ENCODE measurements at regions not wholly inside any gene's neighbourhood (a gene's known extent, or its start where the extent isn't known, plus 50 kb on each side); places are given as distances from the start of the nearest gene placed in this dataset.

DNA sequence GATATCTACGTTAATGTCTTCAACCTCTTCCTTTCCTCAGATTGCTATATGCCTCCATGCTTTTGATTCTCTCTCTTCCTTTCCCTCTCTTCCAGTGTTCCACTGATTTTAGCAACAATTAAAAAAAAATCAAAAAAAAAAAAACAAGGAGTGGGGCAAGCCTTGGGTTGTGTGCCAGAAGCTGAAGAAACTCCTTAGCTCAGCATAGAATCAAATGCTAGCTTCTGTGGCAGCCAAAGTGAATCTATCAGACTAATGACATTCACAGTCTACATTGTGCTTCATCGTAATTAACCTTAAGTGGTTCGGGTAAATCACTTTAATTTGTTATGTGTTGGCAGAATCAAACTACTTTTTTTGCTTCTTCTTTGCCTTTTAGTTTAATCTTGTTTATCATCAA is 237.3 kb downstream of the TMEM167A start:
- no peak for DNase-seq

DNA sequence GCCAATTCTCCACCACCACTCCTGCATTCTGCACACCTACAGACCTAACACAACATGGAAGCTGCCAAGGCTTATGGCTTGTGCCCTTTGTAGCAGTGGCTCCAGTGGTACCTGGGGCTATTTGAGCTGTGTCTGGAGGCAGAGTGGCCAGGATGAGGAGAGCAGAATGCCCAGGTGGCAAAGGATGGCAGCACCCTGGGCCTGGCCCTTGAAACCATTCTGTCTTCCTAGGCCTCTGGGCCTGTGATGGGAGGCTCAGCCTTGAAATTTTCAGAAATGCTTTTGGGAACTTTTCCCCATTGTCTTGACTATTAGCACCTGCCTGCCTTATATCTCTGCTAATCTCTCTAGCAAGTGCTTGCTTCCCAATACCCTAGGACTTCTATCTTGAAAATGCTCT is 241.7 kb downstream of the TMEM167A start:
- no peak for DNase-seq

DNA sequence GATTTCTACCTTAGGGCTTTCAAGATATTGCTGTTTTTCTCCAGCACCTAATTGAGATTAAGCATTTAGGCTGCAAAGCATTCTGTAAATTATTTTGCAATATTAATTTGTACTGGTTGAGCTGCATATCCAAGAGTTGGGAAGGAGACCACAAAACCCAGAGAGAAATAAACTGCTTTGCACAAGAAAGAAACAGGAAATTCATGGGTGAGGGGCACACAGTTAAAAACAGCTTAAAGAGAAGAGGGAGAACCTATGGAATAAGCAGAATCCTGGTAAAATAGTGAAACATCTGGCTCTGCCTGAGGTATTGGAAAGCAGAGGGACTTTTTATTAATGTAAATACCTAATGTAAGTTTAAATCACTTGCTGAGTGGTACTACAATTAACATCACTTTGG is 243.0 kb downstream of the TMEM167A start:
- DNase-seq, result no peak

DNA sequence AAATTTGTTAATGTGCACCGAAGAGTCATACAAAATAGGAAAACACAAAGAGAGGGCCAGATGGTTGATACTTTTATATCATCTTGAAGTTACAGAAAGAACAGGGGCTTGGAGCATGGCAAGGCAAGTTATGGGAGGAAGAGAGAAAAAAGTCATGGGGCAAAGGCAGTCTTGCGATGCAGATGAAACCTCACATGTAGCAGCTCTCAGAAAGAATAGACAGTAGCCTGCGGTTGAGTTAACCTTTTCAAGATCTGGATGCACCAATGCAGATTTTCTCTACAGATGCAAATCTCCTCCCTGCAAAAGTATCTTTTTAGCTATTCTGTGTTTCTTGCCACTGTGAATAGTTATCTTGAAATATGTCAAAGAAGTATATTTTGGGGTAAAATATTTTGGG is 243.9 kb downstream of the TMEM167A start:
- DNase-seq, result no peak

DNA sequence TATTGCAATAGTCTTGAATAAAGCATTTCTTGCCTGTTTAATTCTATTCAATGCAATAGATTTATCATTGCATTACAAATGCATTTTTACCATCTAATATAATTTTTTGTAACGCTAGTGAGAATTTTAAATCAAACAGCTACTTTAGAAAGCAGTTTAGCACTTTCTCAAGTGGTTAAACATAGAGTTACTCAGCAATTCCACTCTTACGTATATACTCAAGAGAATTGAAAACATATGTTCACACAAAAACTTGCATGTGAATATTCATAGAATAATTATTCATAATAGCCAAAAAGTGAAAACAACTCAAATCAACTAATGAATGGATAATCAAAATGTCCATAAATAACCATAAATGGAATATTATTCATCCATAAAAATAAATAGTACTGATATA is 244.7 kb downstream of the TMEM167A start:
- no peak for DNase-seq

DNA sequence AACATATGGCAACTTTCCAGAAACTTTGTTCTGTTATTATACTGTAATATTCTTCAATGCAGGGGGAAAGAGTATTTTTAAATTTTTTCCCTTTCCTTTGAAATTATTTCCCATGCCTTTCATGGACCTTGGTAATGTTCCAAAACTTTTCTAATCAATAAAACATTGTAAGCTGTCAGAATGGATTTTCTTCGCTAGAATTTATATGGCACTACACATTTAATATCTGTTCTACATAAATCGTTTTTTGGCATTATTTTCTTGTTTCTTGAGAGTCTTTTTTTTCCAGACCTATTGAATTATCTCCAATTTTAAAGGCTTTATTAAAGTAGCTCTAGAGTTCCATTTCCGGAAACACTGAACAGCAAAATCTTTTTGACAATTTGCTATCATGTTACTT is 249.0 kb downstream of the TMEM167A start:
- DNase-seq, result no peak

DNA sequence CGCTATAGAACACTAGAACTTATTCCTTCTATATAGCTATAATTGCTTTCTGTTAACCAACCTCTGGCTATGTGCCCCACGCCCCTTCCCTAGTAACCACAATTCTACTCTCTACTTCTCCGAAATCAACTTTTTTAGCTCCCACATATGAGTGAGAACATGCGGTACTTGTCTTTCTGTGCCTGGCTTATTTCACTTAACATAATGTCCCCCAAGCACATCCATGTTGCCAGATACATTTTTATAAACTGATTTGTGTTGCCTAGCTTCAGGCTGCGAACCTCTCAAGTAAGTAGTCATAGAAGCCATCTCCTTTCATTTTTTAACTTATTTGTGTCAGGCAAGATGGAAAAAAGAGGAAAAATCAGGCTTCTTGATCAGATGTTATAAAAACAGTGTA is 249.5 kb downstream of the TMEM167A start:
- DNase-seq, result no peak

DNA sequence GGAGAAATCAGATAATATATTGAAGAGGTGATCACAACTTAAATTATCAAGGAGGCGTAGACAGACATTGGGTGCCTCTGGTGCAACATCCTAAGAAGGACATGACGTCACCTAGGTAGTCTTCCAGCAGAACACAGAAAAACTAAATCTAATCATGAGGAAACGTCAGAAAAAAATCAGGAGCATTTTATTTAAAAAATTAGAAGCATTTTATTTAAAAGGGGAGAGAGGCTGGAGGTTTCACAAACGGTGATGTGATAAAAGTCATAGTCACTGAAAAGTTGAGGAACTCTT is 254.6 kb downstream of the TMEM167A start:
- no peak for DNase-seq

DNA sequence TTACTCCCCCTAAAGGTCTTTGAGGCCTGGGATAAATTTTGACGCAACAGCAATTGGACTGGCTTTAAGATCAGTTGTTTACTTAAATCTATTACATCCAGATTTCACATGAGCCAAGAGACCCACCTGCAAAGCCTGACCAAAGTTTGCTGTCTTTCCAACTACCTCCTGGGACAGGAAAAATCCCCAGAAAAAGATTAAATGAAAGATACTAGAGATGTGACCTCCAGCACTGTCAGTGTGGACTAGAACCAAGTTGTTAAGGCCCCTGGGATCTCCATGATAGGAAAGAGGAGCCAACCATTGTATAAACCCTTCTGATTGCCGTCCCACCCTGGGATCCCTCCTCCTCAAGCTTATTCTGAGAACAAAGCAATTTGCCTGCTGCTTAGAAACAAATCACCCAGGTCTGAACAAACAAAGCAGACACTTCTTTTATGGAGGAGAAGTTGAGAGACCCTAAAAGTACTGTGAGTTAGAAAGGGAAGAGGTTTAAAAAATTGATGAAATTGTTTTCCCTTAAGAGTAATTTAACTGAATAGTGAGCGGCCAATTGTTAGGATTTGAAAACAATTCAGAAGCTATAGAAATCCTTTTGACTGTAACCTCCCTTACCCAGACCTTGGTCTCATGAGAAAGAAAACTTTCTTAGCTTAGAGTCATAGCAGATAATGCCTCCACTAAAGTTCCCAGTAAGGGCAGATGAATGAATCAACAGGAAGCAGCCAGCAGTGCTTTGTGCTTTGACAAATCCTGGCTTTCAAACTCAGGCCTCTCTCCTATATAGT is 255.2 kb downstream of the TMEM167A start:
- no peak for DNase-seq

DNA sequence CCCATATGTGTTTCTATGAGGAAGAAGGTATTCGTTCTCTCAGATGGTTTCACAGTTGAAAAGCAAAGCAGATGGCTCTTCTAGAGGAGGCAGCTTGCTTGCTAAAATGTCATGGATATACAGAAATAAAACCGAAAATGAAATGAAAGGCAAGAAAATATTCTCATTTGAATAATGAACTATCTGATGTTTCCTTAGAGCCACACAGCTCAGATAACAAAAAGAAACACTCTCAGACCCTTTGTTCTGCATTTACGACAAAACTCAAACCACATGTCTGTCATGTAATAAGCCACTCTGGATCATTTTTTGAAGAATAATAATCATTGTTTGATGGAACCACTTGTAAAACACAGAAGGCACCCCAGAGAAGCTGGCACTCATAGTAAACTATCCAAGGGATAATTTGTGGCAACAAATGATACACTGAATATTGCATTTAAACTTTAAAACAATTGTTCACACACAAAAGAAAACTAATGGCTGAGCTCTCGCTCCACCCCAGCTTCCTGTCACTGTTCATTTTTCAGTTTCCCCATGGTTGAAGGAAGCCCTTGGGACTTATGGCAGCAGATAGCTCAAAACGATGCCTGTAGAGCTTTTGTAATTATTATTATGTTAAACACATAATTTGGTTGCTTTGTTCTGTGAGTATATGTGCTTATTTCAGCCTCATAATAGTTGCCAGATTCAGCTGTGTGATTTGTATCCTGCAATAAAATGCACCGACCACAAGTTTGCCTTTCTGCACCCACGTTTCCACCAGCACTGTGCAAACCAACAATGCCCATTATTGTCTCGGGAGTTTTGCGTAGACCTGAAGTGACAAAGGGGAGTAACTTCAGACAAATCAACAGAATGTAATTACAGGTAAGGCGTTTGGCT is 256.0 kb downstream of the TMEM167A start:
- peak; percentile 82 for DNase-seq

DNA sequence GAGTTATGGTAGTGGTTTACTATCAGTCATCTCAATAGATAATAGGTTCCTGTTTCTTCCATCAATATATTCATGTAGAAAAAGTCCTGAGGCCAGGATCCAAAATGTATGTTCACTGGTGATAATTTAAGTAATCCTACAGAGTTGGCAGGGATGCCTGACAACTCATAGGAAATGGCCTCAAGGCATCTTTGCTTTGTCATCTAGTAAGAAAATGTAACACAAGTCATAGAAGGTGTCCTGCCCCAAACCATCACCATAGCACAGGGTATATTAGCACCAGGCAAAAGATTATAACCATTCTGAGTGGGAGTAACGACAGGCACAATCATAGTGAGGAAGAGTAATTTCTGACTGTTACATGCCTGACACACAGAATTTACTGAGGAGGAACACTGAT is 257.0 kb downstream of the TMEM167A start:
- no peak for DNase-seq

DNA sequence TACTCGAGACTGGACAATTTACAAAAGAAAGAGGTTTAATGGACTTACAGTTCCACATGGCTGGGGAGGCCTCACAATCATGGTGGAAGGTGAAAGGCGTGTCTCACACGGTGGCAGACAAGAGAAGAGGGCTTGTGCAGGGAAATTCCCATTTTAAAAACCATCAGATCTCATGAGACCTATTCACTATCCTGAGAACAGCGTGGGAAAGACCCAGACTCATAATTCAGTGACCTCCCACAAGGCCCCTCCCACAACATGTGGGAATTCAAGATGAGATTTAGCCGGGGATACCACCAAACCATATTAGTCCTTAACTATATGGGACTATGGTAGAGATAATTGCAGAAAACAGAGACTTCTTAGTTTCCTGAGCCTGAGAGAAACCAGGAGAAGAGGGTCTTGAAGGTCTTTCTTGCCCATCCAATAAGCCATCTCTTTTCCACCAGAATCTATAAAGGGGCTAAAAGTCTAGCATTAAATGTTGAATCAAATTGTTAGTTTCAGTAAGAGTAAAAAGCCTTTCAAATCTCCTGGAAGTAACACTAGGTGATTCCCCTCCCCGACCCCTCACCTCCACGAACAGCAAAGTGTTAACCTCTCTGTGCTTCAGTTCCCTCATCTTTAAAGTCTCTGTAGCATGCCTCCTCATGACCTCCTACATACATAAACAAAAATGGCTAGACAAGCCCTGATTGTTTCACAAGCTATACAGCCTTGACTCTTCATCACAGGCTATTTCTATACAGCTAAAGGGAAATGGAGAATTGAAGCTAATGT is 259.1 kb downstream of the TMEM167A start:
- no peak for DNase-seq

DNA sequence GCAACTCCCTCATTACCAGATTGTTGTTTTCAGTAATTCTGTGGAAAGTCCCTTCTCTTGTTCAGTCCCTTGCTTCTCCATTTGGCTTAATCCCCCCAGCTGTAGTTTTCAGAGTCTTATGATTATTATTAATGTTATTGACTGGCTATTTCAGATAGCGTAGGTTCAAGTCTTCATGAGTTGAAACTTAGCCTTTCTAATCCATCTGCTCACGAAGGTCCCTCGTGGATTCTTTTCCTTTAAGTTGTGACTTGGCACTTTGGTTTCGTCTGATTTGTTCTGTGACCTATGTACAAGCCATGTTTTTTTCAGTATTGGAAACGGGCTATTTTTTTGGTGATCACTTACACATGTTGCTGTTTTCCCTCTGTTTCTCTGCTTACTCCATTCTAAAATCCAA is 260.3 kb downstream of the TMEM167A start:
- DNase-seq, result no peak

DNA sequence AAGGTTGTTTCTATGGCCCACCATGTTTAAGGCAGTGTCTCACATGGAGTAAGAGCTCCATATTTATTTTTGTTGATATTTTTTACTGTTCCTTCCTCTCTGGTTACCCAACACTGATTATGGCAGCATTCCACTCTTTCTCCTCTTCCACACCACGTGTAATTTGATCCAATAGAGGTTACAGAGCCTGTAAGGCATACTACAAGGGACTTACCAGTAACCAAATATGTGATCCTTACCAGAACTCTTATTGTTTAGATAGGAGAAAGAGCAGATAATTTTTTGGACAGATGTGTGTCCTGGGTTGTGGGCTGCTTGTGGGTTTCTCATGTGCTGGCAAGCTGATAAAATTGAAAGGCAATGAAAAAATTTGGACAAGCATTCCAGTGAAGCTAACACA is 261.3 kb downstream of the TMEM167A start:
- no peak for DNase-seq

DNA sequence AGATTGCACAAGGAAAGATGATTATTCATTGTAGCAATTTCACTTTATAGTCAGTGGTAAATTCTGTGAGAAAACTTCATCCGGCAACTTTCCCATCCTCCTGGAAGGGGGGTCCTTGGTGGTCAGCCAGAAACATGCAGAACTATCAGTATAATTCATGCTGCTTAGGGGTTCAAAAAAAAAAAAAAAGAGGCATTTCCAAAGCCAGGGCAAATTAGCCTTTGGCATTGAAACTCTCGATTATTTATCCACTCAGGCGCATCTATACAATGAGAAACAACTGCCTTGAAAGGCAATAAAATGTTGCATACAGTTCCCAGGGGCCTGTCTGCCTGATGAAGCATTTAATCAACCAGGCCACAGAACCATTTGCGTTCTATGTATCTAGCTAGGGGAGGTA is 263.3 kb downstream of the TMEM167A start:
- DNase-seq, result no peak

DNA sequence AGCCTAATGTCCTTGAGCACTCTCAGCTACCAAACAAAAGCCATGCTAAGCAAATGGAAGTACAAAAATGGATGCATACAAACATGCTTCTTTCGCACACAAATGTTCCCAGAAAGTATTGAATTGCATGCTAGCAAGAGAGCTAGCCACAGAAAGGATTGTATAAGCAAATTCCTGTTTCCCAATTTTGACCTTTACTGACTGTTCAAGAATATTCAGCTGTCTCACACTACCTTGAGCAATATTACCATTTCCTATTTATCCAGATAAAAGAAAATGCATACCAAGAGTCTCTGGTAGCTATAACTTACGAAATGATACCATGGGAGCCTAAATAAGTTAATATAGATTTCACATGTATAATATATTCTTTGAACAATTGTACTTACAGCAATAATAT is 264.6 kb downstream of the TMEM167A start:
- no peak for DNase-seq

DNA sequence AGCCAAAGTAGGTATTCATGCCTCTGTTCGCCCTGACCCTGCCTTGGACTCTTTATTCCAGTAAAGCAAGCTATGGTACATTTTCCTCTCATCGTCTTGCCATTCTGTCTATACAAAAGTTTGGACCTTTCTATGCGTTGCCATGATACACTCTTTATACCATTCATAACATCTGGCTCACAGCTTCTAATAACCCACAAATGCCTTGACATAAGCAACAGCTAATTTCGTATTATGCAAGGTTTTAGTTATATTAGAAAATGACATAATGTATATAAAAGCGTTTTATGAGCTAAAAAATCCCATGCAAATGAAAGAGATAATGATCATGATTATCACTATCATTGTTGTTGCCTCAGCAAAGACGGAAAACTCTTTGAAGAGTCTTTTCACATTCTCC is 265.7 kb downstream of the TMEM167A start:
- no peak for DNase-seq

DNA sequence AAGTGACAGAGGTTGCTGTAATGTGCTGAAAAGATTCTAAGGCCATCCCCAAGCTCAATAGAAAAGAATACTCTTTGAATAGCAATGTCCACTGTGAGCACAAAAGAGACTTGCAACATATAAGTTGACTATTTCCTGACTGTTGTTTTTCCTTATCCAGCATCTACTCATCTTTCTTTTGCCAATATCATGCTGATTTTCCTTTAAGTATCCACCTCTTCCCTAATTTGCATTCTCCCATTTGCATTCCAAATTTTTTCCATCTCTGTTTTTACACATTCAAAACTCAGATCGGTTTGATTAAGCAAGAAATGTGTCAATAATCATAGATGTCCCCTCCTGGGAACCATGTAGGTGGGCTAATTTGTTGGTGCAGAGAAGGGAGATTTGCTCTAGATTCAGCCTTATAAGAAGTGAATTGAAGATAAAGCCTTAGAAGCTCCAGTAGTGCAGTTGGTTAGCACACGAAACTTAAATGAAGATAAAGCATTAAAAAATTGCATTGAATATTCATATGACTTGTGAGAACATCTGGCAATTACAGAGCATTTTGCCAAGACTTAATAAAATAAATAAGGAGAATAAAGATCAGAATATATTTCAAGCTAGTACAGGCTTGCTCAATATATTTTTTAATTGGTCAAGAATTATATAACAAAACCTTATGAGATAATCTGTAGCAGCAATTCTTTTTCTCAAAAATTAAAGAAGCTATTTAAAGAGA is 267.6 kb downstream of the TMEM167A start:
- no peak for DNase-seq

DNA sequence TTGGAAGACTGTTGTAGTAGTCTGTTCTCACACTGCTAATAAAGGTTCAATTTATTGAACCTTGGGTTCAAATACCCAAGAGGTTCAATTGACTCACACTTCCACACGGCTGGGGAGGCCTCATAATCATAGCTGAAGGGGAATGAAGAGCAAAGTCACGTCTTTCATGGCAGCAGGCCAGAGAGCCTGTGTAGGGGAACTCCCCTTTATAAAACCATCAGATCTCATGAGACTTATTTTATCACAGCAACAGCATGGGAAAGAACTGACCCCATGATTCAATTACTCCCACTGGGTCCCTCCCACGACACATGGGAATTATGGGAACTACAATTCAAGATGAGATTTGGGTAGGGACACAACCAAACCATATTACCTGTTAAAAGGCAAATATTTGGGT is 268.2 kb downstream of the TMEM167A start:
- DNase-seq, result no peak

DNA sequence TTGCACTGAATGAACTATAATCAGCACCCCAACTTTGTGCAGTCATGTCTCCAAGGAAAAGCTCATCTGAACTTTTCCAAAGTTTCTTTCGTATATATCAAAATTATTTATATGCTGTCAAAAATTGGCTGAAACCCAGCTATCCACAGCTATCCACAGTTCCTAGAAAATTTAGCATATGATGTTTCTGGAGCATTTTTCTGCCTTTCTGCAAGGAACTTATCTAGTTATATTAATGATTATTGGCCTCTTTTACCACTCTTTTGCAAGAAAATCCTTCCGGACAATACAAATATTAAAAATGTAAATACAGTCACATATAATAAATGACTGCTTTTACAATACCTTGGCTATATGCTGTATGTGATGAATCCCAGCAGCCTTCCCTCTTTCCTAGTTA is 270.2 kb downstream of the TMEM167A start:
- no peak for DNase-seq

DNA sequence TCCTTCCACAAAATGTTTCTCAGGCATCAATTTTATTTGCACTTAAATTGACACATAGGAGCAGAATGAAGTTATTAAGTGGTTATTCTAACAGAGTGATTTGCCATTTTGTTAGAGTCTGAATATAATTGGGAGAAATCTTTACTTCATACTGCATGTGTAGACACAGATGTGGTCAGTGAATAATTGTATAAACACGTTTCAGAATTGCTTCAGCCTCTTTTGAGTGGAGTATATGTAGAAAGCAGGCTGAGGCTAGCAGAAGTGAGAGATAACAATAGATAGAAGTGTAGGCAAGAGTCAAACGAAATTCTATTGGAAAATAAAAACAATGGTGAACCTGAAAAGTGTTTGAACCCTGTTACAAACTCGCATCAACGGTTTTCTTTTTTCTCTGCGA is 270.7 kb downstream of the TMEM167A start:
- DNase-seq, result no peak

DNA sequence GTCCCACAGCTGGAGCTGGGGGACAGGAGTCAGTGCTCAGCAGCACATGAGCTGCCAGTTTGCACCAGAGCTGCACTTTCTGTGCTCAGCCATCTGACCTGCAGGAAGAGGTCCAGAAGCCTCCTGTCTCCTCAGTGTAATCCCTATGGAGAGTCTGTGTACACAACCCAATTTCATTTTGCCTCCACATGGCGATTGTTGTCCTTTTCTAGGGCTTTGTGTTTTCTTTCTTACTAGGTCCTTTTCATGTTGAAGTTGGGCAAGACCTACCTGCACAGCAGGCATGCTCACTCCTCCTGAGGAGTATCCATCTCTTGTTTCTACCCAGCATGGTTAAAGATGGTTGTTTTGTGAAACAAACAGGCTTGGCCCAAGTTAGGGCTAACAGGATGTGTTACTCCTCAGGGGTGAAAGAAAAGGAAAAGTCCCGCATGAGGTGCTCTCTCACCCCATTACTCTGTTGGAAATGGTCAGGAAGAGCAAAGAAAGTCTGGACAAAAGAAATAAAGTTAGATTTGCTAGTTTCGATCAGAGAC is 273.0 kb downstream of the TMEM167A start:
- DNase-seq, result no peak

DNA sequence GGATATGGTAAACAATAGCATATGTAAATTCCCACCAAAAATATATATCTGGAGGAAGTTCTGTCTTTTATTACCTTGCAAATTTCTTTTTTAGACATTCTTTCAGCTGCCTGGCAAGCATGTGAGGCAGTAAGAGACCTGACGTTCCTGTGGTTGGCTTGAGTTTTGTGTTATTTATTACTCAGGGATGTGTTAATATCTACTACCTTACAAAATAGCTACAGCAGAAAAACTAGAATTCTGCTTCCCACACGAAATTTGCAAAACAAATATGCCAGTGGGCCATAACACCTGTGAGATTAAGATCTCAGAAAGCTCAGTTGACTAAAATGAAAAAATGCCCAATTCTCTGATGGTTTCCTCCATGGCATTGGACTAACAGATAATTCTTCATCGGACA is 274.2 kb downstream of the TMEM167A start:
- DNase-seq, result peak; percentile 85

All from NCI-H1048 (cell line).